ENCODE measurements at regions not wholly inside any gene's neighbourhood (a gene's known extent, or its start where the extent isn't known, plus 50 kb on each side); places are given as distances from the start of the nearest gene placed in this dataset.

- no peak for TF ChIP-seq TARDBP (IDR thresholded peaks at IDR 0.05)
- no peak for TF ChIP-seq ARNT (IDR thresholded peaks at IDR 0.05)
- no peak for TF ChIP-seq BHLHE40 (IDR thresholded peaks at IDR 0.05; ENCODE audit: borderline replicate concordance)
- TF ChIP-seq ELF4 (IDR thresholded peaks at IDR 0.05) = no peak
- no peak for TF ChIP-seq FOXA1 (IDR thresholded peaks at IDR 0.05)
- TF ChIP-seq SP1 (IDR thresholded peaks at IDR 0.05) = no peak
- no peak for TF ChIP-seq SUZ12 (IDR thresholded peaks at IDR 0.05)
- TF ChIP-seq HDGF (IDR thresholded peaks at IDR 0.05; ENCODE audit: borderline replicate concordance) = no peak
- no peak for TF ChIP-seq FOXK2 (IDR thresholded peaks at IDR 0.05)
- no peak for TF ChIP-seq ZNF384 (IDR thresholded peaks at IDR 0.05)
These were observed 1062.1 kb upstream of the FANCL start for GRCh38 chr2:59303272-59303671.

All from HEK293T (cell line).